ENCODE measurements at regions not wholly inside any gene's neighbourhood (a gene's known extent, or its start where the extent isn't known, plus 50 kb on each side); places are given as distances from the start of the nearest gene placed in this dataset.

- TF ChIP-seq POLR2AphosphoS5 (IDR thresholded peaks at IDR 0.05; ENCODE audit: borderline replicate concordance, low read depth, low read length) (no peak), EZH2 (IDR thresholded peaks at IDR 0.05) (no peak)
Measured at GRCh38 chr10:33095867-33096815, 138.1 kb upstream of the ITGB1 start.

All from SK-N-MC (cell line).